ENCODE measurements at regions not wholly inside any gene's neighbourhood (a gene's known extent, or its start where the extent isn't known, plus 50 kb on each side); places are given as distances from the start of the nearest gene placed in this dataset.
A peak's percentile ranks its signal among the peaks of the same experiment; 100 is the strongest.

GRCh38 chr20:23249541-23249940 is 101.0 kb upstream of the NXT1 start:
- no peak for DNase-seq

- DNase-seq = no peak
Measured at GRCh38 chr20:23248461-23248882, 102.1 kb upstream of the NXT1 start.

GRCh38 chr20:23246717-23247664 is 103.6 kb upstream of the NXT1 start:
- DNase-seq = no peak

GRCh38 chr20:23245553-23246181 is 104.9 kb upstream of the NXT1 start:
- peak; percentile 10 to 18 for DNase-seq

GRCh38 chr20:23244916-23245552 is 105.6 kb upstream of the NXT1 start:
- no peak for DNase-seq

GRCh38 chr20:23244156-23244915 is 106.3 kb upstream of the NXT1 start:
- DNase-seq = no peak

GRCh38 chr20:23243791-23244155 is 106.8 kb upstream of the NXT1 start:
- DNase-seq = no peak

GRCh38 chr20:23242556-23243180 is 107.9 kb upstream of the NXT1 start:
- no peak for DNase-seq

GRCh38 chr20:23242104-23242503 is 108.5 kb upstream of the NXT1 start:
- DNase-seq = no peak

- DNase-seq = no peak
Measured at GRCh38 chr20:23241416-23241815, 109.2 kb upstream of the NXT1 start.

GRCh38 chr20:23240519-23240918 is 110.1 kb upstream of the NXT1 start:
- DNase-seq = no peak

- no peak for DNase-seq
Measured at GRCh38 chr20:23237201-23237600, 113.4 kb upstream of the NXT1 start.

GRCh38 chr20:23235173-23236027 is 115.2 kb upstream of the NXT1 start:
- peak; percentile 41 to 54 for DNase-seq

GRCh38 chr20:23234311-23235078 is 116.1 kb upstream of the NXT1 start:
- DNase-seq = no peak

GRCh38 chr20:23233341-23233740 is 117.2 kb upstream of the NXT1 start:
- DNase-seq = no peak

- no peak for DNase-seq
Measured at GRCh38 chr20:23232679-23233308, 117.8 kb upstream of the NXT1 start.

- no peak for DNase-seq
Measured at GRCh38 chr20:23232219-23232581, 118.4 kb upstream of the NXT1 start.

- DNase-seq = no peak
Measured at GRCh38 chr20:23231561-23232218, 118.9 kb upstream of the NXT1 start.

GRCh38 chr20:23230766-23231385 is 119.7 kb upstream of the NXT1 start:
- no peak for DNase-seq
